Medulla oblongata (tissue), 1 donor: ENCODE measurements at regions not wholly inside any gene's neighbourhood (a gene's known extent, or its start where the extent isn't known, plus 50 kb on each side); places are given as distances from the start of the nearest gene placed in this dataset.
A peak's percentile ranks its signal among the peaks of the same experiment; 100 is the strongest.
"Not testable (repeated sequence)": the region's sequence is repeated elsewhere in the genome, so short reads cannot be mapped to it uniquely, and the experiment has no call there.

Experiments used
- DNase-seq: peaks from one replicate; pipeline ENCODE4 v3.0.0-alpha.2; 2015; ENCODE audit errors: extremely low spot score

GRCh38 chr1:5638582-5638981 lies 353.6 kb downstream of the NPHP4 start:
- DNase-seq: no peak

GRCh38 chr1:5637171-5637570 lies 355.1 kb downstream of the NPHP4 start:
- DNase-seq: peak; percentile 15

DNA sequence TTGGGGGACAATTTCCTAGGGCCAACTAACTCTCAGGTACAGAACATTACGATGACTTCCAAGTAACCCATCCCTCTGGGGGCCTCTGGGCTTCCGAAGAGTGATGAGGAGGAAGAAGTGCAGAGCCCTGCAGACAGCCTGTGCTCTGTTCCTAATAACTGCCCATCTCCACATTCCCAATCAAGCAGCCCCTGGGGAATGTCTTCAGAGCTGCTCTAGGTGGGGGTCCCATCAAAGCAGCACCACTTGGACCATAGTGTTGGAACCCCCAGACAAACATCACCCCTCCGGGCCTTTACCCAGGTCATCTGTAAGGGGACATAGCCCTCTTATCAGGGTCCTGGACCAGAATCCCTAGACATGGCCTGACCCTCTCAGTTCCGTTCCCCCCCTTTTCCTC lies 357.3 kb downstream of the NPHP4 start:
- no peak for DNase-seq

DNA sequence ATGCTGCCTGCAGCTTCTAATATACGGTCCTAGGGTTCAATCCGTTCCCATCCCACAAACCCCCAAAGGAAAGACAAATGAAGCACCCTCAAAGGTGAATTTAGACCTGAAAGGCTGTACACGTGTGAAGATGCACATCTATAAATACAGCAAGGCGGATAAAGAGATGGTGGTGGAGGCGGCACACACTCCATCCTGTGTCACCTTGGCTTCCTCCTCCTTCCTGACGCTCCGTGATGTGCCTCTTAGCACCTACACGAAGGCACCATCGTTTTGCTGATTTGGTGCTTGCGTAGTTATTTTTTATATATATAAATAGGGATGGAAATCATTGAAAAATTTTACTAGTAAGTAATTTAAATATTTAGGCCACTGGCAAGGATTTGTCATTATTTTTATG lies 359.4 kb downstream of the NPHP4 start:
- DNase-seq: no peak

DNA sequence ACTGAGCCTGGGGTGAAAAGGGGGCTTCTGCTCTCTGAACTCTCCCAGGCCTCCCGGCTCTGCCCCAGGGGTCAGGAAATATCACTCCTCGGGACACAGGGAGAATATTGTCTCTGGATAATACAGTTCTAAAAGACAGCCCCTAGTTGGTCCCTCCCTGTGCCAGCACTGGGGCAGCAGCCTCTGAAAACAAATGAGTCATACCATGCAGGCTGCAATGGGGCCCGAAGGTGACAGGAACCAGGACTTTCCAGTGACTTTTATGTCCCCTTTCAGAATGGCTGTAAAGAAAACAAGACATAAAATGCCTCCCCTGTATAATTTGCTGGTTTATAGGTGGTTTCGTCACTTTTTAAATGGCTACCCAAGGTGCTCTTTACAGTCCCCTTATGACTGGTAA lies 360.0 kb downstream of the NPHP4 start:
- DNase-seq: no peak

DNA sequence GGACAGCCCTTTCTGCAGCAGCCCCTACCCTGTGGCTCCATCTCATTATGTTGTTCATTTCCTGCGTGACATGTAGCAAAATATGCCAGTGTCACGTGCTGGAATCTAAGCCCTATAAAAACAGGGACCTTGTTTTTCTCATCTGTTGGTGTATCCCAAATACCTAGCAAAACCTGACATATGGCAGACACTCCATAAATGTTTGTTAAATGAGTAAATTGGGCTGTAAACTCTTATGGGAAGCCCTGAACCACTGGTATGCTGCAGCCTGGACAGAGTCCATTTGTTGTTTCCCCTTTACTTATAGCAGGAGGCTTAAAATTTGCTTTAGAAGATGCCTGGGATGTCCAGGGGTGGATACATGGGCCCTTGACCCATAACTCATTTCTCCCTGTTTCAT lies 363.8 kb downstream of the NPHP4 start:
- no peak for DNase-seq

DNA sequence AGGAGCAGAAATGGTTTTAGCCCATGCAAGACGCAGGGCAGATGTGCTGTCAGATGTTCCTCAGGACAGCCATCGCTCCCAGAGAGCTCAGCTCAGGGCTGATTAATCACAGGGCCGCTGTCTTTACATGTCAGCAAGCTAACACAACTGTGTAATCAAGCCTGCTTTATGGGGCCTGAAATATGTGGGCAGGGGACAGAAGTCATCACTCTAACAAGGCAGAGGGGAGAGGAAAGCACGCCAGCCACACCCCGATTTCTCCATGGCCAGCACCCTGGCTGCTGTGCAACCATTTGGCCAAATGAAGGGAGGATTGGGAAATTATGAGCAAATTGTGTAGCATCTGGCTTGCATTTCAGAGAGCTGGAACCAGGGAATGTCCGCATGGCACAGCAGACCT lies 368.8 kb downstream of the NPHP4 start:
- DNase-seq: no peak

- no peak for DNase-seq
Observed at GRCh38 chr1:5622412-5622811, 369.8 kb downstream of the NPHP4 start.

DNA sequence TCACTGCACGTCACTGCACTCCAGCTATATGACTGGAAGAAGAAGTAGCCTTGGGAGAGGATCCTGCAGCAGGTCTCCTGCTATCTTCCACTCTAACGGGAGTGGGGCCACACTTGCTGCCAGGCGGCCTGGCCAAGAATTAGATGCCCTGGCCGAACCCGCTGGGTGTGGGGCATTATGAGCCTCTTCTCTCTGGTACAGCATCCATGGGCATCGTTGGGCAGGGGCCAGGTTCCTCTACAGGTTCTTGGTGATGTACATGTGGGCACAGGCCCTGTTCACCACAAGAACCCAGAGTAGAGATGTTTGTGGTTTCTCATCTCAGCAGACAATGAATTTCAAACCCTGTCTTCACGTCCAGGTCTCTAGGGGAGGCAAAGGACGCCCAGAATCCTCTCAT lies 370.5 kb downstream of the NPHP4 start:
- no peak for DNase-seq

DNA sequence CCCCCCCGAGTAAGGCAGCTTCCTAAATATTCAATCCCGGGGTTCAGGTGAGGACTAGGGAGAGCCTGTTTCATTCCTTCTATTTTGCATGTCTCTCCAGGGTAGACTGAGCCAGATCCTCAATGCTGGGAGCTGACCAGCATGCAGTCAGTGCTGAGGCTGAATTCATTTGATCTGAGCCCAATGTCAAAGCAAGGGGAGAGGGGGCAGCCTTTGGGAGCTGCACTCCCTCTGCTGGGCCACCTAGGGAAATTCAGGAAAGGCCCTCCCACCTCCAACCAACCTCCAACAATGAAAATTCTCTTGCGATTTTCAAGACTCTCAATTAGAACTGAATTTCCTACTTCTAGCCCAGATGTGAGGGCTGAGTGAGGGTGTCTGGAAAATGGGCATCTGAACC lies 371.2 kb downstream of the NPHP4 start:
- DNase-seq: peak; percentile 26

- DNase-seq: no peak
Observed at GRCh38 chr1:5620418-5620817, 371.8 kb downstream of the NPHP4 start.

DNA sequence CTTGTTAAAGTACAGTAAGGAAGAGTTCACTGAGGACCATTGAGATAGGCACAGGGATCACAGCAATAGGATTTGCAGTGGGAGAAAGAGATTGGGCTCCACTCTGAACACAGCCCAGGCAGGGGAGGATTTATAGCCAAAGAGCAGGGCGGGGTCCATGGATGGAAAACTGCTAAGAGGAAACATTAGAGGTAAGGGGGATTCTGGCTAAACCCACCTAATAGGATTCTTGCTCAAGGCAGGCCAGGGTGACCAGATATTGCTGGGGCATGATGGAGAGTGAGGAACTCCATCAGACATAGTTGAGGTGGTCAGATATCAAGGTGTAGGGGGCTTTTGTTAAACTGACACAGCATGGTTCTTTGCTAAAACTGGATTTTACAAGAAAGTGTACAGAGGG lies 372.8 kb downstream of the NPHP4 start:
- no peak for DNase-seq

- DNase-seq: no peak
Observed at GRCh38 chr1:5617546-5617945, 374.7 kb downstream of the NPHP4 start.

DNA sequence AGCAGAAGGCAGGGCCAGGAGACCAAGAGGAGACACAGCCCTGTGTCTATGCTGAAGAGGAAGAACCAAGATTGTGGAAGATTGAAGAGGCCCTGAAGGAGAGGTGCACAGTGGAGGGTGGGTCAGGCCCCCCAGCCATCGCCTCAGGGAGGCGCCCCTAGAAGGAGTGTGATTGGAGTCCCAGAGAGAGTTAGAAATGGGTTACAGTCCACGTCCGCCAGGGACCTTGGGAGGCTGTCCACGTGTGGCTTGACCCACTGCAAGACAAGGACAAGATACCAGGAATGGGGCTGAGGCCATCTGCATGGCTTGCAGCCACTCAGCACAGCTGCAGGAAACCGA lies 375.1 kb downstream of the NPHP4 start:
- DNase-seq: no peak

GRCh38 chr1:5616366-5617178 lies 375.7 kb downstream of the NPHP4 start:
- no peak for DNase-seq

DNA sequence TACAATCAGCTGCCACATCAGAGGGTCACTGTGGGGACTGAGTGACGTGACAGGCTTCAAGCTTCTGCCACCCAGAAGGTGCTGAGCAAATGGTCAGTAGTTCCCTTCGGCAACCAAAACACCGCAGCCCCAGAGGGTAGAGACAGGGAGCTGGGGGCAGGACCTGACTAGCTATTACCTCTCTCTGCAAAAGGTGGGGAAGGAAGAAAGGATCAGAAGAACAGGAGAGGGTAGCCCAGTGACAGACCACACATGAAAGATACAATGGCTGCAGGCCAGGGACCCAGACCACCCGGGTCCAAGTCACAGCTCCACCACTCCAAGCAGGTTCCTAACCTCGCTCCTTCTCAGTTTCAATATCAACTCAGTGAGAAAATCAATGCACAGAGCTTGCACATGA lies 377.1 kb downstream of the NPHP4 start:
- DNase-seq: no peak

DNA sequence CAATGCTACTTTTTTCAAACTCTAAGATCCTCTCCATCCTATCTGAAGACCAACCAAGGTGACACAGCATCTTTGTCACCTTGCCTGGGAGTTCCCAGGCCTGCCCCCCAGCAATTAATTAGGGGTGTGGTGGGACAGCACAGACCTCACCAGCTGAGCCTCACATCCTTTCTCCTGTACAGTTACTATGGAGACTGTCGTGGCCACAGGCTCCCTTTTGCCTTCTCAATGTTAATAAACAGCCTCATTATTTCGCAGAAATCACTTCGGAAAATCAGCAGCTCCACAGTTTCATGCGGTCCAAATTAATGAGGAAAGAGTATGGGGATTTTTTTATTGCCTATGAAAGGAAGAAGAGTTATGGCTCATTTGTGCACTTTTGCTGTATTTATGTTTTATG lies 378.3 kb downstream of the NPHP4 start:
- DNase-seq: no peak

- DNase-seq: no peak
Observed at GRCh38 chr1:5611851-5612250, 380.4 kb downstream of the NPHP4 start.

- DNase-seq: no peak
Observed at GRCh38 chr1:5611431-5611830, 380.8 kb downstream of the NPHP4 start.

GRCh38 chr1:5610432-5610831 lies 381.8 kb downstream of the NPHP4 start:
- no peak for DNase-seq

DNA sequence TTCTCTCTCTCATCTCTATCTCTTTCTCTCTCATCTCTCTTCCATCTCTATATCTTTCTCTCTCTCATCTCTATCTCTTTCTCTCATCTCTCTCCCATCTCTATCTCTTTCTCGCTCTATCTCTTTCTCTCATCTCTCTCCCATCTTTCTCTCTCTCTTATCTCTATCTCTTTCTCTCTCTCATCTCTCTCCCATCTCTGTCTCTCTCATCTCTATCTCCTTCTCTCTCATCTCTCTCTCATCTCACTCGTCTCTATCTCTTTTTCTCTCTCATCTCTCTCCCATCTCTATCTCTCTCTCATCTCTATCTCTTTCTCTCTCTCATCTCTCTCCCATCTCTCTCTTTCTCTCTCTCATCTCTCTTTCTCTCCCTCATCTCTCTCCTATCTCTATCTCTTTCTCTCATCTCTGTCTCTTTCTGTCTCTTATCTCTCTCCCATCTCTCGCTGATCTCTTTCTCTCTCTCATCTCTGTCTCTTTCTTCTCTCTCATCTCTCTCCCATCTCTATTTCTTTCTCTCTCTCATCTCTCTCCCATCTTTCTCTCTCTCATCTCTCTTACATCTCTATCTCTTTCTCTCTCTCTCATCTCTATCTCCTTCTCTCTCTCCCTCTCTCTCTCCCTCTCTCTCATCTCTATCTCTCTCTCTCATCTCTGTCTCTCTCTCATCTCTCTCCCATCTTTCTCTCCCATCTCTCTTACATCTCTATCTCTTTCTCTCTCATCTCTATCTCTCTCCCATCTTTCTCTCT lies 388.7 kb downstream of the NPHP4 start:
- no peak for DNase-seq

GRCh38 chr1:5602718-5603117 lies 389.5 kb downstream of the NPHP4 start:
- DNase-seq: not testable (repeated sequence)

- DNase-seq: no peak
Observed at GRCh38 chr1:5601516-5601915, 390.7 kb downstream of the NPHP4 start.
